Fibroblast of pulmonary artery (primary cell): ENCODE measurements at regions not wholly inside any gene's neighbourhood (a gene's known extent, or its start where the extent isn't known, plus 50 kb on each side); places are given as distances from the start of the nearest gene placed in this dataset.

ENCODE experiments used
- DNase-seq: peaks from one replicate; pipeline ENCODE4 v3.0.0-alpha.2; 2010; ENCODE audit warnings: low read depth
- H3K4me3 ChIP-seq: replicated peaks from 2 replicates; pipeline ENCODE4 v1.5.1; 2011; ENCODE audit warnings: low read depth, mild to moderate bottlenecking, control low read depth, low read length, moderate library complexity
- TF ChIP-seq, protein P1 (sequence below): IDR thresholded peaks from 2 replicates; pipeline ENCODE4 v1.5.1; 2011; ENCODE audit warnings: mild to moderate bottlenecking, control low read depth, low read length, inconsistent platforms; ENCODE audit errors: missing control alignments

DNA sequence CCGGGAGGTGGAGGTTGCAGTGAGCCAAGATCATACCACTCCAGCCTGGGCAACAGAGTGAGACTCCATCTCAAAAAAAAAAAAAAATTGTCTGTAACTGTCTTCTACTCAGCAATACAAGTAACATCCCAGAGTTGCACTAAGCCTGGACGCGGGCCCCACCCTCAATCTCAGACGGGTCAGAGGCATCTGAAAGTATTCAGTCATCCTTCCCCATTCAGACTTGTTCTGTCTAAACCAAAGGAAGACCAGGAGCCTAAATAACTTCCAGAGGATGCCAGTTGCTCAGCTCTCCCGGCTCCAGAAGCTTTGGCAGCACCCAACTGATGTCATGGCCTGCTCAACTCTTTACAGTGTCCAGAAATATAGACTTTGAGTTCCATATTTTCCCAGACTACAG, 218.6 kb downstream of the AUH start:
- no peak for DNase-seq
- TF ChIP-seq, protein P1, sequence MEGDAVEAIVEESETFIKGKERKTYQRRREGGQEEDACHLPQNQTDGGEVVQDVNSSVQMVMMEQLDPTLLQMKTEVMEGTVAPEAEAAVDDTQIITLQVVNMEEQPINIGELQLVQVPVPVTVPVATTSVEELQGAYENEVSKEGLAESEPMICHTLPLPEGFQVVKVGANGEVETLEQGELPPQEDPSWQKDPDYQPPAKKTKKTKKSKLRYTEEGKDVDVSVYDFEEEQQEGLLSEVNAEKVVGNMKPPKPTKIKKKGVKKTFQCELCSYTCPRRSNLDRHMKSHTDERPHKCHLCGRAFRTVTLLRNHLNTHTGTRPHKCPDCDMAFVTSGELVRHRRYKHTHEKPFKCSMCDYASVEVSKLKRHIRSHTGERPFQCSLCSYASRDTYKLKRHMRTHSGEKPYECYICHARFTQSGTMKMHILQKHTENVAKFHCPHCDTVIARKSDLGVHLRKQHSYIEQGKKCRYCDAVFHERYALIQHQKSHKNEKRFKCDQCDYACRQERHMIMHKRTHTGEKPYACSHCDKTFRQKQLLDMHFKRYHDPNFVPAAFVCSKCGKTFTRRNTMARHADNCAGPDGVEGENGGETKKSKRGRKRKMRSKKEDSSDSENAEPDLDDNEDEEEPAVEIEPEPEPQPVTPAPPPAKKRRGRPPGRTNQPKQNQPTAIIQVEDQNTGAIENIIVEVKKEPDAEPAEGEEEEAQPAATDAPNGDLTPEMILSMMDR, result no peak
- H3K4me3 ChIP-seq, result no peak overlapping the region

DNA sequence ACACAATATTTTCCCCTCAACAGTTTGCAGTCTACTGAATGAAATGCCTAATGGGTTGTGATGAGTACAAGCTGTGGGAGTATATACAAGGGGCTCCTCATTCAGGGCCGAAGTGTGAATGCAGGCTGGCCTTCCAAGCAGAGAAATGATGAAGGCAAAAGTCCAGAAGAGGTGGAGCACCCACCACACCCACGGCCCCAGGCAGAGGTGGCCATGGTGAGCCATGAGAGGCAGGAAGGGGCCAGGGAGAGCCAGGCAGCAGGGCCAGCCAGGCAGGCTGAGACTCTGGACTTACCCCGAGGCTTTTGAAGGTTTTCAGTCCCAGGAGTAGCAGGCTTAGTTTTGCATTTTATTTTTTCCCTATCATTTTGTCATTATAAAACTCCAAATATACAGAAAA, 218.1 kb downstream of the AUH start:
- TF ChIP-seq, protein P1, result no peak
- DNase-seq, result no peak
- H3K4me3 ChIP-seq, result no peak overlapping the region

DNA sequence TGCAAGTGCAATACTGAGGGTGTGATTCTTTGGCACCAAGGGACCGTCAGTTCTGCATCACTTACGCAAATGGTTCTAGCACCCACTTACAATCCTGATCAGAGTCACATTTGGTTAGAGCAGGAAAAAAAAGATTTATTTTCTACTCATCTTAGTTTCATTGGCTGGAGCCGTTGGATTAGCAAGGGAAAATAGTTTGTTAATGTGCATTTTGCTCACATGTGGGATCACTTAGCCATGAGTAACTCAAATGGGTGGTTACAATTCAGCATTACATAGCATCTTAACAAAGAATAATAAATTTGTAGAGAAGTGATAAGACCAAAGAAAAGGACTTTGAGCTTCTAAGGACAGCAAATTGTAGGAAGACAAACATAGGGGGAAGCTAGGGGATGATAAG, 216.9 kb downstream of the AUH start:
- TF ChIP-seq, protein P1, result no peak
- no peak for DNase-seq

DNA sequence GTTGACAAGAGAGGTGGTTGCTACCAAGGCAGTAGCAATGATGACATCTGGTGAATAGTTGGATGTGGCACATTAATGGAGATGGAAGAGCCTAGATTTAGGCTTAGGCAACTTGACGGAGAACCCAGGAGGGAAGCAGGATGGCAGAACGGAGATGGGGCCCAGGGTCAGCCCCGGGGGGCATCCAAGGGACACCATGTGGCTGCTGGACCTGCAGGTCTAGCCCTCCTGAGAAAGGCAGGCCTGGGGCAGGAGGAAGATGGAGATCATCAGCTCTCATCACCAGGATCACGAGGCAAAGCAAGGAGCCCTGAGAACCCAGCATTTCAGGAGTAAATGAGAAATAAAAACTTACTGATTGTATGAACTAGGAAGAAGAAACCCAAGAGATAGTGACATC, 216.2 kb downstream of the AUH start:
- DNase-seq, result no peak
- TF ChIP-seq, protein P1, result no peak
- no peak overlapping the region for H3K4me3 ChIP-seq

More for the DNA sequence above, 216.9 kb downstream of the AUH start:
- H3K4me3 ChIP-seq, result no peak overlapping the region

DNA sequence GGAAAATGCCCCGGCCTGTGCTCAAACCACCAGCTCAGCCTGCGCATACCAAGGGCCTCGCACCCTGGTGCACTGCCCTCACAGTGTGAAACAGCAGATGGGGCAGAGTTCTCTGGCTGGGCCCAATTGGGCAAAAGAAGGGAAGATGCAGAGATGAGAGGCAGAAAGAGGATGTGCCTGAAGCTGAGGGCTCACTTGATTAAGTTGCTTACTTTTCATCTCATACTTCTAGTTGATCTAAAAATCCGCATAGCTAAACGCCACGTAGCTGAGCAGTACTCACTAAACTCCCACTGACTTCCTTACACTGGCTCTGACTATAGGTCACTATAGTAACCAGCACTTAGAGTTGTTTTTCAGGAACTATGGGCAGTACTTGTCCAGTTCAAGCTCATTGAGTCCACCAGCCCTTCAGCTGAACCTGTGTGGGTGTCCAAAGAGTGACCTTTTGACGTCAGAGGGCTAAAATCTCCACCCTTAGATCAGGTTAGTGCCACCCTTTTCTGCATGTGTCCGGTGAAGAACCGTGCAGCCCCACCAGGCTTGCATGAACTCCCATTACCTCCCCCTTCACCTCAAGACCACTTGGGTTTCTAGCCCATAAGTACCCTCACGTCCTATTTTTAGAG, 215.2 kb downstream of the AUH start:
- DNase-seq, result no peak
- TF ChIP-seq, protein P1, result no peak
- H3K4me3 ChIP-seq, result no peak overlapping the region

DNA sequence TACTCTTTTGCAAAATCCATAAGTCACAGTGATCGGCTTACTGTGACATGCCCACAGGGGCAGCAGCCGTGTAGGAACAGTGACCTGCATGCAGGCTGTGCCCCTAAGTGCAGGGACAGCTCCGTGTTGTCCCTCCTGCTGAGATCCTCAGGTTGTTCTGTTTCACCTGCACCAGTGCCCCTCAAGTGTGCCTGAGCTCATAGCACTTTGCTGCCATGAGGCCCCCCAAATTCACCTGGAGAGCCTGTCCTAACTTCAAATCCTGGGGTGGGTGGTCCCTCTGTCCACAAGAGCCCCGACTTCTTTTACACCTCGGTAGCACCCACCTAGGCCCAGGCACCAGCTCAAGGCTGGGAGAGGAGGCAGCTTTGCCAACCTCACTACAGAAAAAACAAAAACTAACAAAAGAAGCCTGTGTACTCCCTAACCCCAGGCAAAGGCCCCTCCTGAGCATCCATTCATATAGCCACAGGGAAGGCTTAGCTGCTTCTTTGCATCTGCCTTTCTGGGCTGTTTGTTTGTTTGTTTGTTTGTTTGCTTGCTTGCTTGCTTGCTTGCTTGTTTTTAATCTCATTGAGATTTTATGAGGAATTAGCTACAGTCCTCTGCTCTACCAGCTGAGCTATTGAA, 214.5 kb downstream of the AUH start:
- no peak for DNase-seq
- TF ChIP-seq, protein P1, result no peak

DNA sequence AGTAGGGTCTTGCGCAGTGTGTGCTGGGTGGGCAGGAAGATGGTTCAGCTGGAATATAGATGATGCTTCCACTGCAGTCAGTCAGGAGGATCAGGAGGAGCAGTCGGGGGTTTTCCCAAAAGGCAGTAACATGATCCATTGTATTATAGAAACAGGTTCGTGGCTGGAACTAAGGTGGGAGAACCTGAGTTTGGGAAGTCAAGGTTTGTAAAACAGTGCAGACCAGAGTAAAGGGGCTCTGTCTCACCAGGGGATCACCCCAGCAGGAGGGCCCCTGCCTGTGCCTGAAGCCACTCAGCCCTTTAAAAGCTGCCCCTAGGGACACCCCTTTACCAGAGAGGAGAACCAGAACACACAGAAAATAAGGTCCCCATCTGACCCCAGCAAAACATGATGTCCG, 213.4 kb downstream of the AUH start:
- TF ChIP-seq, protein P1, result no peak
- DNase-seq, result no peak
- no peak overlapping the region for H3K4me3 ChIP-seq

More for the DNA sequence above, 214.5 kb downstream of the AUH start:
- no peak overlapping the region for H3K4me3 ChIP-seq
